ENCODE measurements at regions not wholly inside any gene's neighbourhood (a gene's known extent, or its start where the extent isn't known, plus 50 kb on each side); places are given as distances from the start of the nearest gene placed in this dataset.
"Not testable (repeated sequence)": the region's sequence is repeated elsewhere in the genome, so short reads cannot be mapped to it uniquely, and the experiment has no call there.

DNA sequence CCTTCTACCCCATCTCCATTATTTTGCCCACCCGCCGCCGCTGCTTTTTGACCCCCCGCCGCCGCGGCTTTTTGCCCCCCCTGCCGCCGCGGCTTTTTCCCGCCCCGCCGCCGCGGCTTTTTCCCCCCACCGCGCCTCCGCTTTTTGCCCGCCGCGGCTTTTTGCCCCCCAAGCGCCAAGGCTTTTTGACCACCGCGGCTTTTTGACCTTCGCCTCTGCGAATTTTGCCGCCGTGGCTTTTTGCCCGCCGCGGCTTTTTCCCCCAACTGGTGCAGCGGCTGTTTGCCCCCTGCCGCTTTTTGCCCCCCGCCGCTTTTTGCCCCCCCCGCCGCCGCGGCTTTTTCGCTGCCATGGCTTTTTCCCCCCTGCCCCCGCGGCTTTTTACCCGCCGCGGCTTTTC is 137.5 kb upstream of the TP53TG3D start:
- not testable (repeated sequence) for H3K27ac ChIP-seq

DNA sequence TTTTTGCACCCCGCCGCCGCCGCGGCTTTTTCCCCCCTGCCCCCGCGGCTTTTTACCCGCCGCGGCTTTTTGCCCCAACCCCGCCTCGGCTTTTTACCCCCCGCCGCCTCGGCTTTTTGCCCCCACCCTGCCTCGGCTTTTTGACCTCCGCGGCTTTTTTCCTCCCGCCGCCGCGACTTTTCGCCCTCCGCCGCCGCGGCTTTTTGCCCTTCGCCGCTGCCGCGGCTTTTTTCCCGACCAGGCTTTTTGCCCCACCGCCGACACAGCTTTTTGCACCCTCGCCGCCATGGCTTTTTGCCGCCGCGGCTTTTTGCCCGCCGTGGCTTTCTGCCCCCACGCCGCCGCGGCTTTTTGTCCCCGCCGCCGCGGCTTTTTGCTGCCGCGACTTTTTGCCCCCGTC is 137.0 kb upstream of the TP53TG3D start:
- TF ChIP-seq, protein P1, sequence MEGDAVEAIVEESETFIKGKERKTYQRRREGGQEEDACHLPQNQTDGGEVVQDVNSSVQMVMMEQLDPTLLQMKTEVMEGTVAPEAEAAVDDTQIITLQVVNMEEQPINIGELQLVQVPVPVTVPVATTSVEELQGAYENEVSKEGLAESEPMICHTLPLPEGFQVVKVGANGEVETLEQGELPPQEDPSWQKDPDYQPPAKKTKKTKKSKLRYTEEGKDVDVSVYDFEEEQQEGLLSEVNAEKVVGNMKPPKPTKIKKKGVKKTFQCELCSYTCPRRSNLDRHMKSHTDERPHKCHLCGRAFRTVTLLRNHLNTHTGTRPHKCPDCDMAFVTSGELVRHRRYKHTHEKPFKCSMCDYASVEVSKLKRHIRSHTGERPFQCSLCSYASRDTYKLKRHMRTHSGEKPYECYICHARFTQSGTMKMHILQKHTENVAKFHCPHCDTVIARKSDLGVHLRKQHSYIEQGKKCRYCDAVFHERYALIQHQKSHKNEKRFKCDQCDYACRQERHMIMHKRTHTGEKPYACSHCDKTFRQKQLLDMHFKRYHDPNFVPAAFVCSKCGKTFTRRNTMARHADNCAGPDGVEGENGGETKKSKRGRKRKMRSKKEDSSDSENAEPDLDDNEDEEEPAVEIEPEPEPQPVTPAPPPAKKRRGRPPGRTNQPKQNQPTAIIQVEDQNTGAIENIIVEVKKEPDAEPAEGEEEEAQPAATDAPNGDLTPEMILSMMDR (conservative IDR thresholded peaks at IDR 0.05) = no peak
- H3K27ac ChIP-seq = no peak overlapping the region

DNA sequence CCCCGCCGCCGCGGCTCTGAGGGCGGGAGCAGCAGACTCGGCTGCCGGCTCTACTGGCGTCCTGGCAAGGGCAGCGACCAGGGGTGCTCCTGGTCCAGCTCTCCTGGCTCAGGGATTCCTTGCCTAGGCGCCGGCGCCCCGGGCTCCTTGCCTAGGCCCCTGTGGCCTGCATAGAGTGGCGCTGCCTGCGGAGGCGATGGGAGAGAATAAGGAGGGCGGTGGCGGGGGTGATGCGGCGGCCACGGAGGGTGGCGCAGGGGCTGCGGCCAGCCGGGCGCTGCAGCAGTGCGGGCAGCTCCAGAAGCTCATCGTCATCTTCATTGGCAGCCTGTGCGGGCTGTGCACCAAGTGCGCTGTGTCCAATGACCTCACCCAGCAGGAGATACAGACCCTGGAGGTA is 136.6 kb upstream of the TP53TG3D start:
- H3K27ac ChIP-seq = not testable (repeated sequence)

GRCh38 chr16:32120372-32120771 is 132.7 kb upstream of the TP53TG3D start:
- not testable (repeated sequence) for H3K27ac ChIP-seq

GRCh38 chr16:32120779-32121178 is 132.3 kb upstream of the TP53TG3D start:
- H3K27ac ChIP-seq = not testable (repeated sequence)

DNA sequence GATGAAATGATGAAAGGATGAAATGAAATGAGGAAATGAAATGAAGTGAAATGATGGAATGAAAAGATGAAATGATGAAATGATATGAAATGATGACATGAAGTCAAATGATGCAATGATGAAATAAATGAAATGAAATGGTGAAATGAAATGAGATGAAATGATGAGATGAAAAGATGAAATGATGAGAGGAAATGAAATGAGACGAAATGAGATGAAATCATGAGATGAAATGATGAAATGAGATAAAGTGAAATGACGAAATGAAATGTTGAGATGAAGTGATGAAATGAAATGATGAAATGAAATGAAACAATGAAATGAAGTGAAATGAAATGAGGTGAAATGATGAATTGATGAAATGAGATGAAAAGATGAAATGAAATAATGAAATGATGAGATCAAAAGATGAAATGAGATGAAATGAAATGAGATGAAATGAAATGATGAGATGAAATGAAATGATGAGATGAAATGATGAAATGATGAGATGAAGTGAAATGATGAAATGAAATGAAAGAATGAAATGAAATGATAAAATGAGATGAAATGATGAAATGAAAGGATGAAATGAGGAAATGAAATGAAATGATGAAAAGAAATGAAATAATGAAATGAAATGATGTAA is 131.7 kb upstream of the TP53TG3D start:
- H3K27ac ChIP-seq = not testable (repeated sequence)

DNA sequence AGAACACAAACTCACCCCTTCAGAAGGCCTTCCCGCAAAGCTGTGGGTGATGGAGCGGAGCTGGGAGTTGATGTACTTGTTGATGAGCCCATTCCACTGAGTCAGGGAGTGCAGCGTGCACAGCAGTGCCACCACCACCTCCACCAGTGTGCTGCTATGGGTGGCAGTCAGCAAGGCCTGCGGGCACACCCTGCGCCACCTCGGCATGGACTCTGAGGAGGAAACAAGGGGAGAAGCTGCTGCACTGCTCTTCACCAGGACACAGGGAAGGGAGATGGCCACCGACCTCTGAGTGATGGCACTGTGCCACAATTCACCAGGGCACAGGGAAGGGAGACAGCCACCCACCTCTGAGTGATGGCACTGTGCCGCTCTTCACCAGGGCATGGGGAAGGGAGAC is 100.7 kb upstream of the TP53TG3D start:
- H3K27ac ChIP-seq = not testable (repeated sequence)

DNA sequence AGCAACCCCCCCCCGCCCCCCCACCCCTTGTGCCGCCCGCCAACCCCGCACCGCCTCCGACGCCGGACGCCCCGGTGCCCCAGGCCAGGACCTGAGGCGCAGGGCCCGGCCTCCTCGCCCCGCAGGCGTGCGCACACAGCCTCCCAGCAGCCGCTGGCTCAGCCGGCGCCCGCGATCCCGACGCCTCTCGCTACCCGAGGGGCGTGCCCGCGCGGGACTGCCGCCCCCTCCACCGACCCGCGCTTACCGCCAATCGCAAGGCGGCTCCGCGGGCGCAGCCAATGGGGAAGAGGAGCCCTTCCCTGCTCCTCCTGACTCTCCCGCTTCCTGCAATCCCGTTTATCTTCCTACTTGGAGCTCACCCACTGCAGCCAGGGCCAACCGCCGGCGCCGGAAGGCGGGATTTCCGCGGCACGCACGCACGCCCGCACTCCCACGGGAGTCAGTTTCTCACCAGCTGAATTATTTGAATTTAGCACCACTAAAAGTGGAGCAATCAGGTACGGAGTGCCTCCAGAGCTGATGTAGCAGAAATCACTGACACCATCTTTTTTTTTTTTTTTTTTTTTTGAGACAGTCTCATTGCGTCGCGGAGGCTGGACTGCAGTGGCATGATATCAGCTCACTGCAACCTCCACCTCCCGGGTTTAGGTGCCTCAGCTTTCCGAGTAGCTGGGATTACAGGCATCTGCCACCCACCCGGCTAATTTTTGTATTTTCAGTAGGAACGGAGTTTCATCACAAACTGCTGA is 65.0 kb upstream of the TP53TG3D start:
- not testable (repeated sequence) for H3K27ac ChIP-seq

DNA sequence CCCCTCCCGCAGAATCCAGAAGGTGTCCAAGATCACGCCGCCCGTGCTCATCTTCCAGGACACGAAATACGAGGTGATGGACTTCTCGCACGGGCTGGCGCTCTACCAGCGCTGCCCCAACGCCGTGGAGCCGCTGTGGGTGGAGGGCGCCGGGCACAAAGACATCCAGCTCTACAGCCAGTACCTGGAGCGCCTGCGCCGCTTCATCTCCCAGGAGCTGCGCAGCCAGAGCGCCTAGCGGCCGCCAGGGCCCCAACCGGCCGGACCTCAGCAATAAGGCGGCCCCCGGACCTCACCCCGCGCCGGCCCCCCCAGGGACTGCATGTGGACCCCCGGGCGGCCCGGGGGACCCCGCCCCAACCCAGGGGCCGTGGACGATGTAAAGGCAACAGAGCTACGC is 50.5 kb upstream of the TP53TG3D start:
- H3K27ac ChIP-seq = not testable (repeated sequence)
